Body of pancreas (tissue), 4 donors: ENCODE measurements at regions not wholly inside any gene's neighbourhood (a gene's known extent, or its start where the extent isn't known, plus 50 kb on each side); places are given as distances from the start of the nearest gene placed in this dataset.
"Not testable (repeated sequence)": the region's sequence is repeated elsewhere in the genome, so short reads cannot be mapped to it uniquely, and the experiment has no call there.

Source experiments
- POLR2A ChIP-seq, 3 donors: fragments of 450-650 bp; IDR thresholded peaks; one replicate each; pipeline ENCODE4 v1.6.1; 2016; ENCODE audit warnings: antibody characterized with exemption in 3 of 3, mild to moderate bottlenecking in 2 of 3
- TF ChIP-seq, protein P1 (sequence below), 7 experiments: fragments of 450-650 bp in 4 of 7; fragments of 200-600 bp in 3 of 7; sonication (generic) in 3 of 7; IDR thresholded peaks; one replicate each; pipeline ENCODE4 v1.5.1; 2016 to 2019; ENCODE audit warnings: antibody characterized with exemption in 7 of 7

DNA sequence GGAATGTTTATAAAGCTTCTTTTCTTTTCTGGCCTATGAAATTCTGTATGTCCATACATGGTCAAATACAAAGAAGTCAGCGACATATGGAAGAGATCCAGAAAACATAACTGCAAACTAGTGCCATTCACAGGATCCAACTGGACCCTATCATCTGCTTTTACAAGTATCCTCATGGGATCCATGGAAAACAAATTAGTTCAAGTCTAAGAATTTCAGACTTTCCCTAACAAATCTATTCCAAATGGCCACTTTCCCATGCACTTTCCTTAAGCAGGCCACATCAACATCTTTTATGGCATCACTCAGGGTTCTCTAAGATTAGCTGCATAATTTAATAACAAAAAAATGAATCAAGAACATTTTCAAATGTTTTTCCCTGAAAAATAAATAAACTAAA, 301.3 kb downstream of the ZNF37A start:
- TF ChIP-seq, protein P1, sequence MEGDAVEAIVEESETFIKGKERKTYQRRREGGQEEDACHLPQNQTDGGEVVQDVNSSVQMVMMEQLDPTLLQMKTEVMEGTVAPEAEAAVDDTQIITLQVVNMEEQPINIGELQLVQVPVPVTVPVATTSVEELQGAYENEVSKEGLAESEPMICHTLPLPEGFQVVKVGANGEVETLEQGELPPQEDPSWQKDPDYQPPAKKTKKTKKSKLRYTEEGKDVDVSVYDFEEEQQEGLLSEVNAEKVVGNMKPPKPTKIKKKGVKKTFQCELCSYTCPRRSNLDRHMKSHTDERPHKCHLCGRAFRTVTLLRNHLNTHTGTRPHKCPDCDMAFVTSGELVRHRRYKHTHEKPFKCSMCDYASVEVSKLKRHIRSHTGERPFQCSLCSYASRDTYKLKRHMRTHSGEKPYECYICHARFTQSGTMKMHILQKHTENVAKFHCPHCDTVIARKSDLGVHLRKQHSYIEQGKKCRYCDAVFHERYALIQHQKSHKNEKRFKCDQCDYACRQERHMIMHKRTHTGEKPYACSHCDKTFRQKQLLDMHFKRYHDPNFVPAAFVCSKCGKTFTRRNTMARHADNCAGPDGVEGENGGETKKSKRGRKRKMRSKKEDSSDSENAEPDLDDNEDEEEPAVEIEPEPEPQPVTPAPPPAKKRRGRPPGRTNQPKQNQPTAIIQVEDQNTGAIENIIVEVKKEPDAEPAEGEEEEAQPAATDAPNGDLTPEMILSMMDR (IDR thresholded peaks at IDR 0.05) = not testable (repeated sequence)
- TF ChIP-seq POLR2A (IDR thresholded peaks at IDR 0.05) = not testable (repeated sequence)
